ENCODE measurements at regions not wholly inside any gene's neighbourhood (a gene's known extent, or its start where the extent isn't known, plus 50 kb on each side); places are given as distances from the start of the nearest gene placed in this dataset.

GRCh38 chr18:44265437-44265836 lies 415.3 kb upstream of the SETBP1 start:
- no peak overlapping the region for H2AFZ ChIP-seq (ENCODE audit: low read depth, low read length, poor library complexity, severe bottlenecking)
- intact Hi-C loops (cut with micrococcal nuclease): no loop called here
- no peaks in the 10 kb centered on the region for H3K9me2 ChIP-seq (ENCODE audit: insufficient read depth)
- H3K36me3 ChIP-seq (ENCODE audit: control insufficient read depth in 1 of 2, insufficient read depth in 2 of 2, low read length in 2 of 2): no peaks in the 10 kb centered on the region
- DNase-seq (ENCODE audit: low read depth, low spot score) (no peak), ATAC-seq (no peak)
- H3K79me2 ChIP-seq (ENCODE audit: insufficient read depth, low read length): no peaks in the 10 kb centered on the region
- ChIA-PET CTCF (no interaction called here), RAD21 (ENCODE audit: low non-redundant PET in 1 of 2, low total read pairs in 2 of 2, uncharacterized antibody in 2 of 2, unreplicated experiment in 2 of 2) (no interaction called here), POLR2A (no interaction called here)
- H3K9me3 ChIP-seq (ENCODE audit: control insufficient read depth in 1 of 2, insufficient read depth in 1 of 2, low read depth in 1 of 2, low read length in 2 of 2): peaks cover 20 to 25% of the 10 kb centered on the region in 2 experiments; a peak in 2 of 4 replicates
- no peaks in the 10 kb centered on the region for H3K4me1 ChIP-seq (ENCODE audit: control insufficient read depth in 1 of 2, insufficient read depth in 2 of 2, low read length in 2 of 2)
- no peak overlapping the region for H3K9ac ChIP-seq (ENCODE audit: low read length)
- no peak overlapping the region for H3K27ac ChIP-seq (ENCODE audit: low read depth, low read length)
- H4K20me1 ChIP-seq (ENCODE audit: insufficient read depth): no peaks in the 10 kb centered on the region
- H3K27me3 ChIP-seq (ENCODE audit: insufficient read depth, low read length): no peaks in the 10 kb centered on the region
- no TSS peak for BruUV-seq (replicated peaks)
- no peak overlapping the region for H3K4me2 ChIP-seq (ENCODE audit: low read length)
- TF ChIP-seq ZFX (IDR thresholded peaks at IDR 0.05): no peak
- TF ChIP-seq SP1 (IDR thresholded peaks at IDR 0.05; ENCODE audit: low read depth): no peak
- no peak for TF ChIP-seq CTCF (IDR thresholded peaks at IDR 0.05 in 2 of 3, conservative IDR thresholded peaks at IDR 0.05 in 1 of 3; ENCODE audit: borderline replicate concordance in 1 of 3, insufficient read depth in 1 of 3, low read depth in 2 of 3, low read length in 2 of 3)
- TF ChIP-seq REST (IDR thresholded peaks at IDR 0.05; ENCODE audit: low read depth): no peak
- TF ChIP-seq EGR1 (IDR thresholded peaks at IDR 0.05; ENCODE audit: low read depth): no peak
- no peak for TF ChIP-seq CBX3 (IDR thresholded peaks at IDR 0.05; ENCODE audit: low read depth)
- TF ChIP-seq POLR2A (IDR thresholded peaks at IDR 0.05; ENCODE audit: borderline replicate concordance, extremely low read depth, insufficient read depth, insufficient read length): no peak
- no peak for TF ChIP-seq POLR2AphosphoS5 (IDR thresholded peaks at IDR 0.05; ENCODE audit: low read depth, low read length)
- TF ChIP-seq ZBTB33 (IDR thresholded peaks at IDR 0.05; ENCODE audit: extremely low read depth, insufficient replicate concordance, low read length): no peak
- TF ChIP-seq ATF3 (IDR thresholded peaks at IDR 0.05): no peak
- no peak for TF ChIP-seq MAX (IDR thresholded peaks at IDR 0.05)
- no peak for TF ChIP-seq CEBPB (IDR thresholded peaks at IDR 0.05; ENCODE audit: low read depth)
- TF ChIP-seq FOSL1 (IDR thresholded peaks at IDR 0.05; ENCODE audit: low read depth): no peak
- TF ChIP-seq JUND (IDR thresholded peaks at IDR 0.05): no peak
- no peak for TF ChIP-seq TCF7L2 (IDR thresholded peaks at IDR 0.05; ENCODE audit: borderline replicate concordance, extremely low read depth, insufficient read depth, insufficient read length)
- H3K4me3 ChIP-seq (replicated peaks in 1 of 2; ENCODE audit: low read depth in 1 of 2, low read length in 2 of 2): no peak overlapping the region

All from HCT116 (cell line).